Erythroblast (primary cell): ENCODE measurements at regions not wholly inside any gene's neighbourhood (a gene's known extent, or its start where the extent isn't known, plus 50 kb on each side); places are given as distances from the start of the nearest gene placed in this dataset.

Source experiments
- GATA1 ChIP-seq: IDR thresholded peaks from 2 replicates; pipeline ENCODE4 v1.6.1; 2011; ENCODE audit warnings: low read depth, mild to moderate bottlenecking, control low read depth, low read length, moderate library complexity
- POLR2A ChIP-seq: IDR thresholded peaks from 2 replicates; pipeline ENCODE4 v1.6.1; 2011; ENCODE audit warnings: mild to moderate bottlenecking, low read length

- TF ChIP-seq POLR2A: no peak
- no peak for TF ChIP-seq GATA1
Observed at GRCh38 chr2:147384659-147385058, 460.2 kb upstream of the ACVR2A start.
